Thyroid gland (tissue), 4 donors: ENCODE measurements at regions not wholly inside any gene's neighbourhood (a gene's known extent, or its start where the extent isn't known, plus 50 kb on each side); places are given as distances from the start of the nearest gene placed in this dataset.
"Not testable (repeated sequence)": the region's sequence is repeated elsewhere in the genome, so short reads cannot be mapped to it uniquely, and the experiment has no call there.

Experiments used
- DNase-seq, 2 donors: peaks; one replicate each; pipeline ENCODE4 v3.0.0-alpha.2; 2019
- H3K27ac ChIP-seq, 3 donors: fragments of 200-600 bp; sonication (generic); 1 replicate in 2 of 3; 2 replicates in 1 of 3; pipeline ENCODE4 v1.5.1; 2016 to 2019; ENCODE audit warnings: mild to moderate bottlenecking in 1 of 3, moderate library complexity in 1 of 3
- H3K27me3 ChIP-seq: fragments of 200-600 bp; sonication (generic); one replicate; pipeline ENCODE4 v1.5.1; 2019
- H3K36me3 ChIP-seq, 2 donors: fragments of 200-600 bp; sonication (generic); one replicate each; pipeline ENCODE4 v1.5.1; 2016 to 2019
- H3K4me1 ChIP-seq, 2 donors: fragments of 200-600 bp; sonication (generic); one replicate each; pipeline ENCODE4 v1.5.1; 2017 to 2019
- H3K4me3 ChIP-seq, 3 donors: fragments of 200-600 bp; sonication (generic); replicated peaks in 1 of 3; 1 replicate in 2 of 3; 2 replicates in 1 of 3; pipeline ENCODE4 v1.5.1; 2016; ENCODE audit warnings: mild to moderate bottlenecking in 1 of 3
- H3K9me3 ChIP-seq: fragments of 200-600 bp; sonication (generic); one replicate; pipeline ENCODE4 v1.5.1; 2017
- POLR2A ChIP-seq, 2 donors: fragments of 450-650 bp; IDR thresholded peaks; one replicate each; pipeline ENCODE4 v1.6.1; 2017; ENCODE audit warnings: antibody characterized with exemption in 2 of 2, mild to moderate bottlenecking in 2 of 2, moderate library complexity in 1 of 2
- WGBS, 2 donors: methylation state at CpG; one replicate each; pipeline ENCODE4 v1.1.5; 2017; 5-methylcytosine and 5-hydroxymethylcytosine counted together
- intact Hi-C: fragments of 100-400 bp; cut with DNase I; formaldehyde crosslinking; loops from one replicate; pipeline ENCODE4 v1.15.1; 2023
- TF ChIP-seq, protein P1 (sequence below), 6 experiments: fragments of 200-600 bp in 3 of 6; fragments of 450-650 bp in 3 of 6; sonication (generic) in 3 of 6; IDR thresholded peaks; one replicate each; pipeline ENCODE4 v1.5.1; 2016 to 2019; ENCODE audit warnings: antibody characterized with exemption in 6 of 6, mild to moderate bottlenecking in 2 of 6, inconsistent platforms in 1 of 6, moderate library complexity in 1 of 6

DNA sequence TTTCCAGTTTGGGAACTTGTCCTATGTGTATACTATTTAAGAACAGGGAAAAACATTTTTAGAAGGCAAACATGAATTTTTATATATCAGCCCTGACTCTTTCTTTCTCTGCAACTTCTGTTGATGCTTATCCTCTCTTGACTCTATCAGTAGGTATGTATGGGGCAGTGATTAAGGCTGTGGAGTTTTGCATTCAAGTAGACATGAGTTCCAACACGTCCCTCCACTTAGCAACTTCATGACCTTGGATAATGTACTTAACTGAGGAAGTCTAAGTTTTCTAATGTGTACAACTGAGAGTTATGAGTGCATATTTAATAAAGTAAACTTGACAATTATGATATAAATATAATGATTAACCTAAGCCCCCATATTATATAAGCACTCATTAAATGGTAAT is 414.6 kb downstream of the TDRD3 start:
- no peak for DNase-seq
- Histone ChIP-seq H3K27me3 (no peaks in the 10 kb centered on the region), H3K36me3 (no peaks in the 10 kb centered on the region), H3K9me3 (no peaks in the 10 kb centered on the region), H3K4me1 (peaks cover 0 to 2% of the 10 kb centered on the region in 2 donors), H3K4me3 (no peak overlapping the region), H3K27ac (no peak overlapping the region)
- WGBS, 2 donors, result 86 to 95% methylated on average over 1 of the region's 1 CpG
- no peak for TF ChIP-seq POLR2A (IDR thresholded peaks at IDR 0.05)
- TF ChIP-seq, protein P1, sequence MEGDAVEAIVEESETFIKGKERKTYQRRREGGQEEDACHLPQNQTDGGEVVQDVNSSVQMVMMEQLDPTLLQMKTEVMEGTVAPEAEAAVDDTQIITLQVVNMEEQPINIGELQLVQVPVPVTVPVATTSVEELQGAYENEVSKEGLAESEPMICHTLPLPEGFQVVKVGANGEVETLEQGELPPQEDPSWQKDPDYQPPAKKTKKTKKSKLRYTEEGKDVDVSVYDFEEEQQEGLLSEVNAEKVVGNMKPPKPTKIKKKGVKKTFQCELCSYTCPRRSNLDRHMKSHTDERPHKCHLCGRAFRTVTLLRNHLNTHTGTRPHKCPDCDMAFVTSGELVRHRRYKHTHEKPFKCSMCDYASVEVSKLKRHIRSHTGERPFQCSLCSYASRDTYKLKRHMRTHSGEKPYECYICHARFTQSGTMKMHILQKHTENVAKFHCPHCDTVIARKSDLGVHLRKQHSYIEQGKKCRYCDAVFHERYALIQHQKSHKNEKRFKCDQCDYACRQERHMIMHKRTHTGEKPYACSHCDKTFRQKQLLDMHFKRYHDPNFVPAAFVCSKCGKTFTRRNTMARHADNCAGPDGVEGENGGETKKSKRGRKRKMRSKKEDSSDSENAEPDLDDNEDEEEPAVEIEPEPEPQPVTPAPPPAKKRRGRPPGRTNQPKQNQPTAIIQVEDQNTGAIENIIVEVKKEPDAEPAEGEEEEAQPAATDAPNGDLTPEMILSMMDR (IDR thresholded peaks at IDR 0.05), result no peak
- intact Hi-C loops, result no loop called here

DNA sequence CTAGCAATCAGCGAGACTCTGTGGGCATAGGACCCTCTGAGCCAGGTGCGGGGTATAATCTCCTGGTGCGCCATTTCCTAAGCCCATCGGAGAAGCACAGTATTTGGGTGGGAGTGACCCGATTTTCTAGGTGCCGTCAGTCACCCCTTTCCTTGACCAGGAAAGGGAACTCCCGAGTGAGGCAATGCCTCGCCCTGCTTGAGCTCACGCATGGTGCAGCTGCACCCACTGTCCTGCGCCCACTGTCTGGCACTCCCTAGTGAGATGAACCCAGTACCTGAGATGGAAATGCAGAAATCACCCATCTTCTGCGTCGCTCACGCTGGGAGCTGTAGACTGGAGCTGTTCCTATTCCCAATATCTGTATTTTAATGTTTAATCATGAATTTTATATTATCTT is 408.6 kb downstream of the TDRD3 start:
- WGBS, 2 donors, result 88 to 94% methylated on average over 8 to 13 of the region's 13 CpGs
- intact Hi-C loops, H3K27me3 ChIP-seq, H3K4me3 ChIP-seq, H3K4me1 ChIP-seq, DNase-seq, H3K27ac ChIP-seq, H3K9me3 ChIP-seq, H3K36me3 ChIP-seq: not testable (repeated sequence)

DNA sequence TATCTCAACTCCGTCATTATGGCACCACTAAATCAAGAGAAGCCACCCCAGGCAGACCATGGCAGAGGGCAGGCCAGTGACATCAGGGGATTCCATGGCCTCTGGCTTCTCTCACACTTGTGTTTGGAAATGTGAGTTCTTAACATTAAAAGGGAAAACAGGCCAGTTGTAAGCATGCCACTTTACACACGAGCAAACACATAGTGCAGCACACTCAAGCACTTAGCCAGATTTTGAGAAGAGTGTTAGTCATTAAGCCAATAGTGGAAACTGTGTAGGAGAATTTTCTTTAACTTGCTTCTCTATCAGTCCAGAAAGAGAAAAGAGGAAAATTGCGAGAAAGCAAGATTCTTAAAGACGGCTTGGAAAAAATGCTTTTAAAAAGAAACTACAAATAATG is 401.5 kb downstream of the TDRD3 start:
- TF ChIP-seq, protein P1 (IDR thresholded peaks at IDR 0.05), result no peak
- no peak for TF ChIP-seq POLR2A (IDR thresholded peaks at IDR 0.05)
- Histone ChIP-seq H3K27me3 (no peaks in the 10 kb centered on the region), H3K4me3 (no peak overlapping the region), H3K4me1 (peaks cover 0 to 4% of the 10 kb centered on the region in 2 donors), H3K27ac (no peak overlapping the region), H3K36me3 (no peaks in the 10 kb centered on the region), H3K9me3 (no peaks in the 10 kb centered on the region)
- WGBS, 2 donors, result 65% methylated on average over 4 of the region's 4 CpGs
- intact Hi-C loops, result no loop called here
- DNase-seq, result no peak

DNA sequence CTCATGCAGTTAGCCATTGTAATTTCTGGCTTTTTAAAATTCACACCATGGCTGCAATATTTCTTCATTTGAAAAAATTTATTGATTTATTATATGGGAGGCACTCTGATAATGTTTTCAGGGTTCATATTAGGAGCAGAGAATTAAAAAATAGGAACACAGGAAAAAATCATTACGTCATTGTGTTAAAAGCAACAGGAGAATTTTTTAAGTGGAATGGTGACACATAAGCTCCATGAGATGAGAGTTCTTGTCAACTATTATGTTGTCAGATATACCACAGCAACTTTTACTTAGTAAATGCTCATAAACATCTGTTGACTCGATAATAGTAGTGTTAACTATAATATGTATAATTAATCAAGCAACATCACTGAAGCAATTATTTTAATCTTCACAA is 400.1 kb downstream of the TDRD3 start:
- TF ChIP-seq POLR2A (IDR thresholded peaks at IDR 0.05), result no peak
- TF ChIP-seq, protein P1 (IDR thresholded peaks at IDR 0.05), result no peak
- Histone ChIP-seq H3K27me3 (no peaks in the 10 kb centered on the region), H3K9me3 (no peaks in the 10 kb centered on the region), H3K4me1 (peaks cover 0 to 4% of the 10 kb centered on the region in 2 donors), H3K36me3 (no peaks in the 10 kb centered on the region), H3K4me3 (no peak overlapping the region), H3K27ac (no peak overlapping the region)
- 90 to 91% methylated on average over 2 of the region's 2 CpGs for WGBS, 2 donors
- intact Hi-C loops, result no loop called here
- DNase-seq, result no peak

DNA sequence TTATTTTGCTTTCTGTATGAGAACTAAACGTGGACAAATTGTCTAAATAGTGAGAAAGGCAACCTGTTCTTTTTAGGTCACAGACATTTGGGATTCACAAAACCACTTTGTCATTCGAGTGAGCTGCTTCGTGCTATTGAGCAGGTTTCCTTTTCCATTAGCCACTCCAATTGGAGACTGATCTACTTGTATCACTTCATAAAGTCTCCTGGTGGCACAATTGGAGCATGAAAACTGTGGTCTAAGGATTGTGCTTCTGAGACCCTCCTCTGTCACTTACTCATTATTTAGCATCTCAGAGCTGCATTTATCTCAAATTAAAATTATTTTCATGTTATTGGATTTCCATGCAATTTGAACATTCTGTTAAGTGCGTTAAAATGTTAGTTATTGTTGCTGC is 397.7 kb downstream of the TDRD3 start:
- H3K36me3 ChIP-seq, result no peaks in the 10 kb centered on the region
- WGBS, 2 donors, result 62 to 73% methylated on average over 4 of the region's 4 CpGs
- DNase-seq, result no peak
- no peaks in the 10 kb centered on the region for H3K9me3 ChIP-seq
- no peaks in the 10 kb centered on the region for H3K27me3 ChIP-seq
- no peak overlapping the region for H3K27ac ChIP-seq
- intact Hi-C loops, result no loop called here
- H3K4me1 ChIP-seq, result peaks cover 0 to 4% of the 10 kb centered on the region in 2 donors
- TF ChIP-seq, protein P1 (IDR thresholded peaks at IDR 0.05), result no peak
- no peak for TF ChIP-seq POLR2A (IDR thresholded peaks at IDR 0.05)
- no peak overlapping the region for H3K4me3 ChIP-seq

DNA sequence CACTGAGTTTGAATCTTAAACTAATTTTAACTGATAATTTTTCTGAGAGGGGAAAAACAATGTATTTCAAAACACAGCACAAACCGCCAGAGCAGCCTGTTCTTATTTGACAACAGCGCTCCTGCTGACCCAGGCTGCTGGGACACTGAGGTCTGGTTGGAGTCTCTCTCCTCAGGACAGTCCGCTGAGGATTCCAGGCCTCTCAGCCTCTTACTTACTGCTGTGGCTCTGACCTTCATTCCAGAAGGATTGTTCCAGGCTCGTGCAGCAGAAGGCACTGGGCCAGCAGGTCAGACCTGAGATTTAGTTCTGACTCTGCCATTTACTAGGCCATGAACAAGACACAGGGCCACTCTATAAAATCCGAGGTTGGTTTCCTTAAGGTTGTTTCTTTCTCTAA is 393.6 kb downstream of the TDRD3 start:
- WGBS, 2 donors, result 80 to 83% methylated on average over 5 of the region's 5 CpGs

More for the DNA sequence above, 393.6 kb downstream of the TDRD3 start:
- Histone ChIP-seq H3K4me1 (no peaks in the 10 kb centered on the region), H3K27ac (no peak overlapping the region), H3K27me3 (no peaks in the 10 kb centered on the region), H3K36me3 (no peaks in the 10 kb centered on the region), H3K4me3 (no peak overlapping the region), H3K9me3 (no peaks in the 10 kb centered on the region)
- TF ChIP-seq POLR2A (IDR thresholded peaks at IDR 0.05), result no peak
- TF ChIP-seq, protein P1 (IDR thresholded peaks at IDR 0.05), result no peak
- intact Hi-C loops, result no loop called here
- DNase-seq, result no peak
